HEK293T (cell line): ENCODE measurements at regions not wholly inside any gene's neighbourhood (a gene's known extent, or its start where the extent isn't known, plus 50 kb on each side); places are given as distances from the start of the nearest gene placed in this dataset.

Experiments used
- CTCF ChIA-PET: fragments of 350-600 bp; formaldehyde crosslinking; extraction: SDS; loops from one replicate; lab custom pipeline; 2021; ENCODE audit warnings: antibody characterized with exemption, inconsistent platforms; lab: Yijun Ruan, JAX
- POLR2A ChIA-PET: fragments of 350-600 bp; formaldehyde crosslinking; extraction: SDS; loops from one replicate; lab custom pipeline; 2020; ENCODE audit warnings: antibody characterized with exemption, inconsistent platforms; lab: Yijun Ruan, JAX
- DNase-seq: peaks from one replicate; pipeline ENCODE4 v3.0.0; 2012; ENCODE audit warnings: mixed read lengths; ENCODE audit errors: extremely low spot score
- ARNT ChIP-seq: fragments of 450-650 bp; IDR thresholded peaks from 2 replicates; pipeline ENCODE4 v1.6.1; 2017; ENCODE audit warnings: mild to moderate bottlenecking
- BHLHE40 ChIP-seq: fragments of 450-650 bp; IDR thresholded peaks from 2 replicates; pipeline ENCODE4 v1.6.1; 2016; ENCODE audit warnings: mild to moderate bottlenecking, moderate library complexity, borderline replicate concordance
- CTBP1 ChIP-seq: fragments of 450-650 bp; IDR thresholded peaks from 2 replicates; pipeline ENCODE4 v1.6.1; 2016; ENCODE audit warnings: borderline replicate concordance
- ELF4 ChIP-seq: fragments of 450-650 bp; IDR thresholded peaks from 2 replicates; pipeline ENCODE4 v1.6.1; 2017; ENCODE audit warnings: antibody characterized with exemption
- FOXA1 ChIP-seq: fragments of 450-650 bp; IDR thresholded peaks from 2 replicates; pipeline ENCODE4 v1.6.1; 2016; ENCODE audit warnings: mild to moderate bottlenecking
- FOXK2 ChIP-seq: fragments of 450-650 bp; IDR thresholded peaks from 2 replicates; pipeline ENCODE4 v1.6.1; 2016; ENCODE audit warnings: mild to moderate bottlenecking
- FOXM1 ChIP-seq: fragments of 450-650 bp; IDR thresholded peaks from 2 replicates; pipeline ENCODE4 v1.6.1; 2017; ENCODE audit warnings: mild to moderate bottlenecking, borderline replicate concordance
- HDGF ChIP-seq: fragments of 450-650 bp; IDR thresholded peaks from 2 replicates; pipeline ENCODE4 v1.6.1; 2017; ENCODE audit warnings: antibody characterized with exemption, borderline replicate concordance
- L3MBTL2 ChIP-seq: fragments of 450-650 bp; conservative IDR thresholded peaks from 2 replicates; pipeline ENCODE4 v1.6.1; 2016; ENCODE audit warnings: mild to moderate bottlenecking
- LEF1 ChIP-seq: fragments of 450-650 bp; IDR thresholded peaks from 2 replicates; pipeline ENCODE4 v1.6.1; 2017; ENCODE audit warnings: mild to moderate bottlenecking, borderline replicate concordance
- NFRKB ChIP-seq: fragments of 450-650 bp; IDR thresholded peaks from 2 replicates; pipeline ENCODE4 v1.6.1; 2016; ENCODE audit warnings: mild to moderate bottlenecking, moderate library complexity
- SP1 ChIP-seq: fragments of 450-650 bp; IDR thresholded peaks from 2 replicates; pipeline ENCODE4 v1.6.1; 2017
- SUZ12 ChIP-seq: fragments of 450-650 bp; IDR thresholded peaks from 2 replicates; pipeline ENCODE4 v1.6.1; 2016; ENCODE audit warnings: mild to moderate bottlenecking
- TARDBP ChIP-seq: fragments of 450-650 bp; IDR thresholded peaks from 2 replicates; pipeline ENCODE4 v1.6.1; 2016
- ZNF384 ChIP-seq: fragments of 450-650 bp; IDR thresholded peaks from 2 replicates; pipeline ENCODE4 v1.6.1; 2016
- TF ChIP-seq, protein P1 (sequence below): fragments of 450-650 bp; IDR thresholded peaks from 2 replicates; pipeline ENCODE4 v1.6.1; 2016

DNA sequence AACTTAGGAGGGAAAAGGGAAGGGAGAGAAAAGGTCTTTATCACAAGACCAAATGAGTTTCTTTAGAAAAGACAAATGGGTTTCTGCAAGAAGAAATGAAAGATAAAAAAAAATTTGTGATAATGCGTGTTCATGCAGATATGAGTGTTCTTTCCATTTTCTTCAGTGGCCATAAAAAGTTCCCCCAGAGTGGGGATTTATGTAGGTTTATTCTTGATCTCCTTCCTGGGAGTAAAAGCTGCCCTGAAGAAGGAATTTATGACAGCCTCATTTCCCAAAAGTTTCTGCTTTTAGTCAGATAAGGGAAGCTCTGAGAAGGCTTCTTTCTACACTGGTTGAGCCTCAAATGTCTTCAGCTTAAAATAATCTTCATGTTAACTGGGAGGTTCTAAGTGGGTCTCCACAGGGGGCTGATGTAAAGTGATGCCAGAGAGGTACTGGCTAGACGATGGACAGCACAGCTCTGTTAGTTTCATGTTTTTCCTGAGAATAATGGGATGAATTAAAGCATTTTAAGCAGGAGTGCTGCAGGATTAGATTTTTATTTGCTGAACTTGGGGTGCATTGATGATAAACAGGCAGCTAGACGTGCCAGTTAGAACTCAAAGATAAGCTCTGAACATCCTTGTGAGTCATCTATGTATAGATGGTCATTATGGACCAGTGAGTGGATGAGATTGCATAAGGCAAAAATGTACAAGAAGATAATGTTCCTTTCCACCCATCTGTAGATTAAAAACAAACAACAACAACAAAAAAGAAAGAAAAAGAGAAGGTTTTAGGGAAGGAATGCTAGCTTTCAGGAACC, 65.6 kb upstream of the EPCAM start:
- POLR2A ChIA-PET = no interaction called here
- no peak; the same call in 1 of the 2 replicates for TF ChIP-seq ZNF384
- no peak for TF ChIP-seq HDGF
- no peak for TF ChIP-seq TARDBP
- TF ChIP-seq ELF4 = no peak
- no peak for TF ChIP-seq SP1
- no peak for TF ChIP-seq FOXK2
- CTCF ChIA-PET = interaction anchor here (0.6 to 0.9 kb wide), 3 partner anchors 10 to 409 kb away, joined by 3 to 4 read pairs (median 4); no protein-coding TSS in a partner anchor
- peak; percentile 32 for DNase-seq

DNA sequence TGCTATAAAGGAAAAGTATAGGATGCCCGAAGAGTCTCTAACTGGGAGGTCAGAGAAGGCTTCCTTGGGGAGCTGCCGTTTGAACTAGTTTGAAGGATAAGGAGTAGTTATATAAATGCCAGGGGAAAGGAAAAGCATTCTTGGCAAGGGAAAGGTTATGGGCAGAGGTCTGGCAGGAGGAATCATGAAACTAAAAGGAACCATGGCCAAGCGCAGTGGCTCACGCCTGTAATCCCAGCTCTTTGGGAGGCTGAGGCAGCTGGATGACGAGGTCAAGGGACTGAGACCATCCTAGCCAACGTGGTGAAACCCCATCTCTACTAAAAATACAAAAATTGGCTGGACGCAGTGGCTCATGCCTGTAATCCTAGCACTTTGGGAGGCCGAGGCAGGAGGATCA, 66.8 kb upstream of the EPCAM start:
- CTCF ChIA-PET = no interaction called here
- no peak for DNase-seq
- POLR2A ChIA-PET = no interaction called here
- TF ChIP-seq LEF1 = no peak
- TF ChIP-seq ARNT = no peak
- TF ChIP-seq FOXA1 = no peak
- no peak for TF ChIP-seq L3MBTL2

- CTCF ChIA-PET = no interaction called here
- TF ChIP-seq ELF4 (no peak), CTBP1 (no peak), FOXK2 (no peak), ZNF384 (no peak), SUZ12 (no peak)
- DNase-seq = no peak
- POLR2A ChIA-PET = no interaction called here
Measured at GRCh38 chr2:47301731-47302130, 67.4 kb upstream of the EPCAM start.

GRCh38 chr2:47301277-47301618, 67.9 kb upstream of the EPCAM start:
- POLR2A ChIA-PET = no interaction called here
- no peak for TF ChIP-seq BHLHE40
- no peak for TF ChIP-seq LEF1
- TF ChIP-seq L3MBTL2 = no peak
- no peak for TF ChIP-seq SP1
- no peak for TF ChIP-seq SUZ12
- TF ChIP-seq HDGF = no peak
- TF ChIP-seq TARDBP = no peak
- no peak for TF ChIP-seq FOXM1
- no peak for DNase-seq
- CTCF ChIA-PET = interaction anchor here (0.6 kb wide), 1 partner anchor 635 kb away, joined by 3 read pairs; no protein-coding TSS in a partner anchor

GRCh38 chr2:47300609-47301276, 68.4 kb upstream of the EPCAM start:
- ChIA-PET CTCF (interaction anchor here (0.6 kb wide), 1 partner anchor 634 kb away, joined by 3 read pairs; no protein-coding TSS in a partner anchor), POLR2A (no interaction called here)
- TF ChIP-seq CTBP1 (no peak), ARNT (no peak), LEF1 (no peak), NFRKB (no peak), FOXM1 (no peak), L3MBTL2 (no peak), HDGF (no peak), TARDBP (no peak), ELF4 (no peak), FOXA1 (no peak), SUZ12 (no peak), FOXK2 (no peak), BHLHE40 (no peak), ZNF384 (no peak), SP1 (no peak)
- TF ChIP-seq, protein P1, sequence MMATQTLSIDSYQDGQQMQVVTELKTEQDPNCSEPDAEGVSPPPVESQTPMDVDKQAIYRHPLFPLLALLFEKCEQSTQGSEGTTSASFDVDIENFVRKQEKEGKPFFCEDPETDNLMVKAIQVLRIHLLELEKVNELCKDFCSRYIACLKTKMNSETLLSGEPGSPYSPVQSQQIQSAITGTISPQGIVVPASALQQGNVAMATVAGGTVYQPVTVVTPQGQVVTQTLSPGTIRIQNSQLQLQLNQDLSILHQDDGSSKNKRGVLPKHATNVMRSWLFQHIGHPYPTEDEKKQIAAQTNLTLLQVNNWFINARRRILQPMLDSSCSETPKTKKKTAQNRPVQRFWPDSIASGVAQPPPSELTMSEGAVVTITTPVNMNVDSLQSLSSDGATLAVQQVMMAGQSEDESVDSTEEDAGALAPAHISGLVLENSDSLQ = no peak
- no peak for DNase-seq

DNA sequence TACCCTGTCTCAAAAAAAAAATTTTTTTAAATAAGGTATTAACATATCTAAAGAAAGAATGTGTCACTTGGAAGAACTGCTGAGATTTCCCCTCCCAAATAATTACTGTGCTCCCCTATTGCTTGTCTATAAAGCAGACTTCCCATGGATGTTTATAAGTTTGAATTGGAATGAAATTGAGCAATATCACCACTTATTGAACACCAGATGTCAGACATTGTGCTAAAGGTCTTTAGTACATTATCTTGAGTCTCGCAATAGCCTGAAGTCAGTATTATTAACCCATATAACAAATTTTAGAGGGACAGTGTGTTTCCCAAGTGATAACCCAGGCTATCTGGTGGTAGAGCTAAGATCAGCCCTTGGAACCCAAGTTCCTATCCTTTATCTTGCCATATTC, 69.0 kb upstream of the EPCAM start:
- POLR2A ChIA-PET = no interaction called here
- TF ChIP-seq HDGF (no peak), CTBP1 (no peak), TARDBP (no peak), ARNT (no peak), LEF1 (no peak)
- CTCF ChIA-PET = no interaction called here
- no peak for DNase-seq

GRCh38 chr2:47299555-47299954, 69.6 kb upstream of the EPCAM start:
- ChIA-PET CTCF (no interaction called here), POLR2A (no interaction called here)
- no peak for DNase-seq
- TF ChIP-seq SUZ12 (no peak), ARNT (no peak), LEF1 (no peak), TARDBP (no peak), ZNF384 (no peak), NFRKB (no peak), SP1 (no peak), ELF4 (no peak), CTBP1 (no peak), FOXM1 (no peak), FOXA1 (no peak), FOXK2 (no peak), BHLHE40 (no peak)
- TF ChIP-seq, protein P1 = no peak
